Inflammatory macrophage treated with lipopolysaccharide for 1 hour (primary cell): ENCODE measurements at regions not wholly inside any gene's neighbourhood (a gene's known extent, or its start where the extent isn't known, plus 50 kb on each side); places are given as distances from the start of the nearest gene placed in this dataset.

Source experiments
- DNase-seq, 2 donors: peaks; one replicate each; pipeline ENCODE4 v3.0.0-alpha.2; 2020 to 2022

- DNase-seq, result peak; percentile 21 to 37
These were observed 87.2 kb downstream of the SPRING1 start for GRCh38 chr12:116650585-116651087.

- no peak for DNase-seq
These were observed 87.8 kb downstream of the SPRING1 start for GRCh38 chr12:116650062-116650461.

DNA sequence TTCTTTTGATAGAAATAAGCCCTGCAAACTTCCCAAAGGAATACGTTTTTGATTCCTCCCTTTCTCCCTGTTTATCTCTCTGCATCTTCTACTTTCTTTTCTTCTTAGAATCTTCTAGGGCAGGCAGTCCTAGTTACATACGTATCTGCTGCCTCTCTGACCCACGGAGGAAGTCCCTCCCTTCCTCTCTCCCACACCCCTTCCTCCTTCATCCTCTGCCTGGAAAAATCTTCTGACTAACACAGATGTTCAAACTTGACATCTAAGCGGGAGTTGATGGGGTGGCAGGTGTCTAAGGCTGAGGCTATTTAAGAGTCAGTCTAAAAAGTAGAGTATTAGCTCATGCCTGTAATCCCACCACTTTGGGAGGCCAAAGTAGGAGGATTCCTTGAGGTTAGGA lies 88.6 kb downstream of the MAP1LC3B2 start:
- no peak for DNase-seq

DNA sequence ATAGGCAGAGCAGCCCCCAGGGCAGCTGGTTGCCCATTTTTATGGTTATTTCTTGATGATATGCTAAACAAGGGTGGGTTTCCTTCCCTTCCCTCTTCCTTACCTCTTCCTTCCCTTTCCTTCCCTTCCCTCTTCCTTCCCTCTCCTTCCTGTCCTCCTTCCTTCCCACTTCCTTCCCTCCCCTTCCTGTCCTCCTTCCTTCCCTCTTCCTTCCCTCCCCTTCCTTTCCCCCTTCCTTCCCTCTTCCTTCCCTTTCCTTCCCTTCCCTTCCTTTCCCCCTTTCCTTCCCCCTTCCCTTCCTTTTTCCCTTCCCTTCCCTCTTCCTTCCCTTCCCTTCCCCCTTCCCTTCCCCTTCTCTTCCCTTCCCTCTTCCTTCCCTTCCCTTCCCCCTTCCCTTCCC lies 87.7 kb downstream of the MAP1LC3B2 start:
- DNase-seq, result no peak

DNA sequence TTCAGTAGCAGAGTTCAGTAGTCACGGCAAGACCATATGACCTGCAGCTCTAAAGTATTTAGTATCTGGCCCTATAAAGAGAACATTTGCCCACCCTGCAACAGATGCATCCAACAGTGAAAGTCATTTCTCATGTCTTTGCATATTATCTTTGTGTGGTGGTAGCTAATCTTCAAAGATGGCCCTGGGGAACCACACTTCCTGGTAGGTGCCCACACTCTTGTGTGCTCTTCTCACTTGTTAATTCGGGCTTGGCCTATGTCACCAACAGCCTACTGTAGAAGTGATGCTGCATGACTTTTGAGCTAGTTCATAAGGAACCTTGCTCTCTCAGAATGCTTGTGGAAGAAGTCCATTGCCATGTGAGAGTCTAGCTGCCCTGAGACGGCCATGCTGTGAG lies 85.6 kb downstream of the MAP1LC3B2 start:
- no peak for DNase-seq

DNA sequence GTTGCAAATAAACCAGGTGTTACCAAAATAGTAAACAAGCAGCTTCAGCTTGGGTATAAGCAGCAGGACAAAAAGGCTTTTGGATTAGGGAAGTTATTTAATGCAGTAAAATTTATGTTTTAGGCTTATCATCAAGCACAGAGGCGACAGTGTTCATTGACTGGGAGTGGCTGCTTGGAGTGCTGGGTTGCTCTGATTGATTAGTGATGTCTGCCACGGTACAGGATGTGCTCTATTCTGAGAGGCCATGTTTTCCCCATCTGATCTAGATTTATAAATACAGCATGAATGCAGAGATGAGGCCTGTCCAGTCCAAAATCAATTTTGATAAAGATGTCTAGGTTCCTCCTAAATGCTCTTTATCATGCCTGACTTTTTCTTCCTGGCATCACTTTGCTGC lies 83.5 kb downstream of the MAP1LC3B2 start:
- peak in 1 of 2 donors; percentile 8 for DNase-seq

GRCh38 chr12:116642106-116642505 lies 82.9 kb downstream of the MAP1LC3B2 start:
- DNase-seq, result peak in 1 of 2 donors; percentile 43

DNA sequence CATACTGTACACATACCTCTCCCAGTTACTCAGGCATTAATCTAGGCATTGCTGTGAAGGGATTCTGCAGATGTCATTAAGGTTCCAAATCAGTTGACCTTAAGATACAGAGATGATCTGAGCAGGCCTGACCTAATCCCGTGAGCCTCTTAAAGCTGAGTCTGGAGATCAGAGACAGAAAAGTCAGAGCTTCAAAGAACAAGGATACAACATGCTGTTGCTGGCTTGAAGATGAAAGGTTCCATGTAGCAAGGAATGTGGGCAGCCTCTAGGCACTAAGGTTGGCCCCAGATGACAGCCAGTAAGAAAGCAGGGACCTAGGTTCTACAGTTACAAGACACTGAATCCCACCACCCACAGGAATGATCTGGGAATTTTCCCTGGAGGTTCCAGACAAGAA lies 81.1 kb downstream of the MAP1LC3B2 start:
- DNase-seq, result no peak

- DNase-seq, result no peak
These were observed 80.6 kb downstream of the MAP1LC3B2 start for GRCh38 chr12:116639765-116640164.

- no peak for DNase-seq
These were observed 79.2 kb downstream of the MAP1LC3B2 start for GRCh38 chr12:116638376-116638775.

- DNase-seq, result peak; percentile 84 to 91
These were observed 78.5 kb downstream of the MAP1LC3B2 start for GRCh38 chr12:116637589-116638150.

GRCh38 chr12:116636608-116637519 lies 77.7 kb downstream of the MAP1LC3B2 start:
- no peak for DNase-seq

GRCh38 chr12:116635487-116635886 lies 76.3 kb downstream of the MAP1LC3B2 start:
- DNase-seq, result peak; percentile 41 to 67

DNA sequence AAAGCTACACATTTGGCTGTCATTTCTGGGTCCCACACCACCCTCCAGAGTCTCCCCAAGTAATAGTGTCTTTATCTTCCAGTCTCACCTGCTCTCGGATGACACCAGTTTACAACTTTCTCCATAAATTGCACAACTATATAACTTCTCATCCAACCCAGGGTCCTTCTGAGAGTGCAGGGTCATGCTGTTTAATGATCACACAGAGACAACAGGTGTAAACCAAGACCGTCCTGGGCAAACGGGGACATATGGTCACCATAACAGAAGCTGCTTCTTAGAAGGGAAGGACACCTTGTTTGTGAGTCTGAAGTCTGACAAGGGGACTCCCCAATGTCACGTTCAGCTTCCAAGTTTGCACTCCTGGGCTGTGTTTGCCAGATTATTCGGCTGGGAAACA lies 74.3 kb downstream of the MAP1LC3B2 start:
- no peak for DNase-seq

DNA sequence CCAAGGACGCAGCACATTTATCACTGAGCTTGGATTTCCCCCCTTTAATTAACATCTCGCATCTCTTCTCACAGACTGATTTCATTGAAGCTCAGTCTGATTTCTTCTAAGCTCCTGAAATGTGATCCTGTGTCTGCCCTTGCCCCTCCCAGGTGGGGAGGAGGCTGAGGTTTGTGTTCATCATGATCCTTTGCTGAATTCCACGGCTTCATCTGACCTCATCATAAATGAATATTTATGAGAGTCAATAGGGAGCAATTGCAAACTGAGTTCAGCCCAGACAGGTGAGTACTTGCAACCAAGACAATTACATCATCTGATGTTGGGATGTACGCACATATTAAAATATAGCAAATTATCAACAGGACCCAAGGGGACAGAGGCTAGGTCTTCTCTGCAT lies 72.4 kb downstream of the MAP1LC3B2 start:
- no peak for DNase-seq

- DNase-seq, result no peak
These were observed 71.6 kb downstream of the MAP1LC3B2 start for GRCh38 chr12:116630762-116631161.

DNA sequence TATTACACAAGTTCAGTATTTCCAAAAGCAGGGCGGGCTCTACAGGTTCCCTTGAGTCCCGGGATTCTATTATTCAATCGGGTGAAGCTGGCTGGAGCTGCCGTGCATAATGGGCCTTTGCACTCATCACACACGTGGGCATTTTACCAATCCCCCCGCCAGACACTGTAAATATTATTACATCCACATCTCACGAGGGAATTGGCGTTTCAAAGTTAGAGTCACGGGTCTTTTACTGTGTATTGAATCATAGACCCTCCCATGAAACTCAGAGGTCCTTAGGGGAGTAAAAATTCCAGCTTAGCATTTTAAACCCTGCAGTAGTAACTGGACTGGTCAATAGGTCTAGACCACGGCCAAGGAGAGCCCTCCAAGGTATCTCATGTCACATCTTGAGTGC lies 70.3 kb downstream of the MAP1LC3B2 start:
- no peak for DNase-seq

- DNase-seq, result no peak
These were observed 69.8 kb downstream of the MAP1LC3B2 start for GRCh38 chr12:116628989-116629388.

DNA sequence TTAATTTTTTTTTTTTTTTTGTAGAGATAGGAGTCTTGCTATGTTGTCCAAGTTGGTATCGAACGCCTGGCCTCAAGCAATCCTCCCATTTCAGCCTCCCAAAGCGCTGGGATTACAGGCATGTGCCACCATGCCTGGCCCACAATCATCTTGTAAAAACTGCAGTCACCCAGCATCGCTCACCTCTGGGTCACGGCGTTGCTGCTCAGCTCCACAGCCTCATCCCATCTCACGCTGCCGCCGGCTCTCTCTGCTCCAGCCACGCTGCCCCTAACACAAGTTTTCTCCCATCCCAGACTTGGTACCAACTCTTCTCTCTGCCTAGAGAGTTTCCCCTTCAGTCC lies 69.2 kb downstream of the MAP1LC3B2 start:
- DNase-seq, result no peak
